Frontal cortex (tissue), 3 donors: ENCODE measurements at regions not wholly inside any gene's neighbourhood (a gene's known extent, or its start where the extent isn't known, plus 50 kb on each side); places are given as distances from the start of the nearest gene placed in this dataset.
"Not testable (repeated sequence)": the region's sequence is repeated elsewhere in the genome, so short reads cannot be mapped to it uniquely, and the experiment has no call there.

Source experiments
- DNase-seq, 2 donors: peaks; one replicate each; pipeline ENCODE4 v3.0.0; 2012; ENCODE audit warnings: low spot score in 2 of 2
- FAIRE-seq: peaks from 2 replicates; lab custom pipeline; 2012; peaks lifted over from hg19 to GRCh38; lab: Jason Lieb, UNC
- donor health status: control.
- donor health status: control.
- donor health status: control.

DNA sequence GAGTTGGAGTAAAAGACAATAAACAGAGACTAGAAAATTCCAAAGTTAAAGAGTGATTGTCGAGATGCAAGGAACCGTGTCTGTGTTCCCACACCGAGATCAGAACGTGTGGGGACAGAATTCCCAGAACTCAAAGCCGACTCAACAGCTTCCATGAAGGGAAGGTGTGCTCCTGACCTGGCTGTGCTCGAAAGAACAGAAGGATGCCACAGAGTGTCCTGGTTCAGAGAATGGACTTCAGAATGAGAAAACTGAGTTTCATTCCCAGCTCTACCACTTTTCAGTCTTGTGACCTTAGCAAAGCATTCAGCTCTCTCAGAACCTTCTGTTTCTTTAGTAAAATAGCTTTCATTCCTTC is 420.0 kb upstream of the SLC30A5 start:
- DNase-seq = no peak
- FAIRE-seq = no peak

- no peak for DNase-seq
- no peak for FAIRE-seq
Observed at GRCh38 chr5:68679041-68679440, 414.8 kb upstream of the SLC30A5 start.

DNA sequence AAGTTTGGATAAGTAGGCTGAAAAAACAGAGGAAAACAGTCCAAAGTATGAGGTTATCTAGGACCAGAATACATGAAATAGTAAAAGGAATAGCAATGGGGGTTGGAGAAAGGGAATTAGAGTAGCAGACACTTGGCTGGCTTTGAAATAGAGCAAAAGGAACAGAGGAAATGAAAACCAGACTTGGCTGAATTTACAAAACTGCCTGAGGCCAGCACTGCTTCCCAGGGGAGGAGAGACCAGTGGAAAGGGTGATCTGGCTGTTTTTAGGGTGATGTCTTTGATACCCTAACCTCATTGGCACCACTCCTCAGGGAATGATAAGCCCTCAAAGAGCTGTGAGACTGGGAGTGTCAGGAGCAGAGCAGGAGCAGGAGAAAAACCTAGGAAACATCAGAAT is 413.4 kb upstream of the SLC30A5 start:
- no peak for DNase-seq
- no peak for FAIRE-seq

GRCh38 chr5:68681929-68682328 is 411.9 kb upstream of the SLC30A5 start:
- no peak for FAIRE-seq
- no peak for DNase-seq

DNA sequence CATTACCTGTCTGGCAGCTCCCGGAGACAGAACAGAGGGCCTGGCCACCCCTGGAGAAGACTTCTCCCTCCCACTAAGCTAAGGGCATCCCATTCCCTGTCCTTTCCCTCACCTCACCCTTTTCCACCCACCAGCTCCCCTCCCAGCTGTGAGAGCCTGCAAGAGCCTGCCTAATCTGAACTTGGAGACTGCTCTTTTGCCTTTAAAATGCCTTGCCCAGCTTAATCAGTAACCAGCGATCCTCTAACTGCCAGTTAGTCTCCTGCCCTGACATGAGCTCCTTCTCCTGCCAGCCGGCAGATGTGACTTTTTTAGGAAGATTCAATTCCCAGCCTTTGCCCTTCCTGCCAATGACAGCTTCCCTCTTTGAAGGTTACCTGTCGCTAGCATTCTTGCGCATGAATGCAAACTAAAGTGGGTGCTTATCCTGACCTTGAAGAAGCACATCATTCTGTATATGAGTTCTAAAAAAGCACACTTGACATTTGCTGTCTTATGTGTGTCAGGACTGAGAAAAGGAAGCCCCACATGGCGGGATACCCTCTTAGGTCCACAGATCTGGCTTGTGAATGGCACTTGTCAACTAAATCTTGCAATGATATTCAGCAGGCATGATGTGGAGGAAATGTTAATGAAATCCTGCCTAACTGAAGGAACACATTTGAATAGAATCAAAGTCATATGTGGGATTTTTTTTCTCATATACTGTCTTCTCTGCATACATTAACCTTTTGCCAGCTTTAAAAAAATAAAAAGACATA is 411.2 kb upstream of the SLC30A5 start:
- DNase-seq (no peak), FAIRE-seq (no peak)

DNA sequence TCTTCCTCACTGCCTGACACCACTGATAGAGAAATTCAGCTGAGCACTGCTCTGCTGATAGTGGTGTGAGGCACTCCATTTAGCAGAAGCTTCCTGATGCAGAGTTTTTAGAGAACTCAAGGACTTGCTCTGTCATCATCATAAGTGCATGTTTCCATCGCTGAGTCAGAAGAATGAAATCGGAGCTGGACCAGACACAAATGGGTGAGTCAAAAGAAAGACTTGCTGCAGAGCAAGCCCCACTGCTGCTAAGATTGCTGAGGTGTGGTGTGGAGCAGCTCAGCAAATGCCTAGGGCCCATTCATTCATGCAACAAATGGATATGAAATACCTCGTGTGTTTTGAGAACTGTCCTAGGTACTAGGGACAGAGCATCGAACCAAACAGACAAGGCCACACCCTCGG is 410.2 kb upstream of the SLC30A5 start:
- DNase-seq (no peak), FAIRE-seq (no peak)

GRCh38 chr5:68685863-68686262 is 408.0 kb upstream of the SLC30A5 start:
- DNase-seq = no peak
- no peak for FAIRE-seq

DNA sequence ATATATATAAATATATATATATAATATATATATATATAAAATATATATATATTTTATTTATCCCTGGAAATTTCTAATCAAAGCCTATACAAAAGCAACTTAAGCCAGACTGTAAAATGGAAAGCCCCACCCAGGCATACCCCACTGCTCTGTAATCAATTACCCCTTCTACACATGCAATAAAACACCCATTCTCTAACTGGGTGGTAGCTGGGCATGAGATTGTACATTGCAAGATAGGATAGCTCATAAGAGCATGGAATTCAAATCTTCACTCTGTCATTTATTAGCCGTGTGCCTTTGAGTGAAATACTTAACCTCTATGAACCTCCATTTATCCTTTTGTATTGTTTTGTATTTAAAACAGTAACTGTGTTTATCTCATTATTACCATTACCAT is 405.3 kb upstream of the SLC30A5 start:
- no peak for FAIRE-seq

DNA sequence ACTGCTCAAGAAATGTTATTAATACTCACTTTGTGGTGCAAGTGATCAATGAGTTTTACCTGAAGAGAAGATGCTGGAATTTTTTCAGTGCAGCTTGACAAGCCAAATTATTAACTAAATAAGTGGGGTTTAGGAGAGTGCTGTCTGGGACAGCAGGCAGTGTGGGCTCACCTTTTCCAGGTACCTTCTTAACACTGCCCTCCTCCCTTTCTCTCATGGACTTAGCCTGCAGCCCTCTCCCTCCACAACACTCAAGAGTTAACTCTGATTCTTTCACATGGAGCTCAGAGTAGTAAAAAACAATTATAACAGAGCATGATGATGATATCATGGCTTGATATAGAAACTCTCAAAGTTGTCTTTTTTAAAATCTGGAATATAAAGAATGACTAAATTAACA is 404.8 kb upstream of the SLC30A5 start:
- FAIRE-seq (no peak), DNase-seq (no peak)

More for the DNA sequence above, 405.3 kb upstream of the SLC30A5 start:
- DNase-seq = no peak

GRCh38 chr5:68691874-68692273 is 401.9 kb upstream of the SLC30A5 start:
- not testable (repeated sequence) for FAIRE-seq, DNase-seq

- DNase-seq = no peak
- FAIRE-seq = no peak
Observed at GRCh38 chr5:68698025-68698940, 395.5 kb upstream of the SLC30A5 start.

DNA sequence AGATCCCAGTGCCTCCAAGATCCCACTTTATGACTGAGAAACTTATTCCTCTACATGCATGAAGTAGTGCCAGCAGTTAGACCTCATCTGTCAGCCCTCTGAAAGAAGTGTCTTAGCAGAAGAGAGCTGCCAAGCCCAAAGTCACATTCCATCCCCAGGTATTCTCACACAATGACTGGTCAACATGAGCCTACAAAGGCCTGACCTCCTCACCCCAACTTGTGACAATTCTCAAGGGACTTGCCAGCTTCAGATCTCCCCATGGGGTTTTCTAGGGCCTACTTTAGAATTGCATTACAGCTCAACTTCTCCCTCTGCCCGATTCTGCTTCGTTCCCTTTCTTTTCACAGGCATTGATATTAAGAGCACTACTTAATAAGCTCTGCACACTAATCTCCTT is 393.8 kb upstream of the SLC30A5 start:
- FAIRE-seq (no peak), DNase-seq (no peak)

- DNase-seq (no peak), FAIRE-seq (no peak)
Observed at GRCh38 chr5:68707575-68707974, 386.2 kb upstream of the SLC30A5 start.

DNA sequence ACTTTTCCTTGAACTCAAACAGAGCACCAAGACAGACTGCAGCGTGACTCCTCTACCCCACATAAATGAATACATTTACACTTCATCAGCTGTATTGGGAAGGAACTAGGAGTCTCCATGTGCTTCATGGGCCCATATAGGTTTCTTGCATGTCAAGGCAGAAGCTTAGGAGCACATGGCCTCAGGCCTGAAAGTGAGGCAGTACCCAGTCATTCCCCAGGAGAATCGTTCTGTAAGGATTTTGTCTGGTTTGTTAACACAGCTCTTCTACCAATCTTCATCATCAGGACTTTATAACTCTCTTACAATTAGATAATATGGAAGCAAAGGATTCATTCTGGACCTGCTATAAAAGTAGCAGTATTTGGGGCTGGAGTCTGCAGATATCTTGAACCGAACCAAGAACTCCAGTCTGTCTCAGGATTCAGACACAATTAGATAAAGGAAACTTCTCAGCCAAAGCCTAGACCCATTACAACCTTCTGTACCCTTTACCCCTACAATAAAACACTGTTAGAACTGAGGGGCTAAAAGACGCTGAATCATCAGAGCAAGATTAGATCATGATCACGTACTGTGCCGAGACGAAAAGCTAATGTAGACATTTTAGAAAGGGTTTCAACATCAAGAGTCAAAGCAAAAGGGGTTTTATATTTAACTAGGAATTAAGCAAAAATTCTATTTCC is 385.5 kb upstream of the SLC30A5 start:
- DNase-seq = no peak
- no peak for FAIRE-seq

DNA sequence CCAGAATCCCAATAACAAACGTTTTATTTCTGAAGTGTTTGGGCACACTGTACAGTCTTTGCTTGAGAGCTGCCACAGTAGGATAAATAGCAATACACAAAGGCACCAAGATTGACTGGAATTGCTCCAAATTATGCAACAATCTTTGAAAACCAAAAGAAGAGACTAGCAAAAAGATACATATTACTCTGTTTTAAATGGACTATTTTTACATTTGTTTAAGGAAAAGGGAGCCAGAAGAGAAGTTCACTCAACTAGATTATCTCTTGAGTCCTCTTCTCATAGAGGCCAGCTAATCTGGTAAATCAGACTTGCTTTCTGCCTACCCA is 385.0 kb upstream of the SLC30A5 start:
- no peak for DNase-seq
- no peak for FAIRE-seq

DNA sequence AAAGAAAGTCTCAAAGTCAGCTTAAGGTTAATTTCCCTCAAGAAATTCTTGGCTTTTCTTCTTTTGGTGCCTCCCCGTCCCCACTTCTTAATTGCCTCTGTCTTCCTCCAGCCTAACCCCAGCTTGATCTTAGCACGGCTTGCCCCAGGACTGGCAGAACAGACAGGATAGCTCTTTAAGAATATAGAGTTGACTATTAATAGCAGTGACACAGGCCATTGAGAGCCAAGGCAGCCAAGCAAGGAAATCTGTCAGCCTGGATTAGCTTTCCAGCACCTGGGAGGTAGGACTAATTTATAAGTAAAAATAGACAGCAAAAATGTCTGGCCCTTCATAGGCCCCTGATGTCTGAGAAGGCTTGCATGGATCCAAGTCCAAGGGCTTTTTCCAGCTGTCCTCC is 384.6 kb upstream of the SLC30A5 start:
- no peak for DNase-seq
- FAIRE-seq = no peak

DNA sequence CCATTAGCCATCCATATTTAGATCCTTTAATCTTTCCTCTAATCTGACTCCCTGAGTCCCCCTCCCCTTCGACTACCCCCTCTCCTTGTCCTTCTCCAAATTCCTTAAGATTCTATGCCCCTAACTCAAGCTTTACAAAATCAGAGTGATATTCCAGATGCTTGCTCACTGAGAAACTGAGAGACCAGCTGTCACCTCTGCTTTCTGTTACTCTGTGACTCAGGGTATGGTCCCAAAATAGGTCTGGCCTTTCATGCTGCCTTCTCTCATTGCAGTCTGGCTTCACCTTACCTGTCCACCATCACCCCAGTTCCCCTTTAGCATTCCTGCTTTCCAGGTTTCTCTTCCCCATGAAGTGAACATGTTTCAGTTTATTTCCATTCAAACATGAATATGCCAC is 383.3 kb upstream of the SLC30A5 start:
- DNase-seq (no peak), FAIRE-seq (no peak)

- FAIRE-seq (no peak), DNase-seq (no peak)
Observed at GRCh38 chr5:68711293-68712200, 382.3 kb upstream of the SLC30A5 start.

GRCh38 chr5:68714810-68715209 is 379.0 kb upstream of the SLC30A5 start:
- DNase-seq = no peak
- no peak for FAIRE-seq
